ENCODE measurements at regions not wholly inside any gene's neighbourhood (a gene's known extent, or its start where the extent isn't known, plus 50 kb on each side); places are given as distances from the start of the nearest gene placed in this dataset.

GRCh38 chr3:31132132-31132769, 237.8 kb upstream of the GADL1 start:
- DNase-seq (ENCODE audit: extremely low spot score) = no peak
- no peaks in the 10 kb centered on the region for H3K36me3 ChIP-seq (ENCODE audit: insufficient read depth)
- no peak overlapping the region for H3K4me3 ChIP-seq (ENCODE audit: low read depth, low read length)
- H3K4me1 ChIP-seq (ENCODE audit: insufficient read depth) = no peaks in the 10 kb centered on the region
- WGBS = 75% methylated on average over 2 of the region's 2 CpGs
- no peak overlapping the region for H3K27ac ChIP-seq (ENCODE audit: low read depth)

- H3K4me3 ChIP-seq (ENCODE audit: low read depth, low read length) = no peak overlapping the region
- H3K36me3 ChIP-seq (ENCODE audit: insufficient read depth) = no peaks in the 10 kb centered on the region
- 96% methylated on average over 1 of the region's 1 CpG for WGBS
Observed at GRCh38 chr3:31133541-31133940, 239.1 kb upstream of the GADL1 start.

GRCh38 chr3:31135546-31135945, 241.1 kb upstream of the GADL1 start:
- 80% methylated on average over 3 of the region's 3 CpGs for WGBS
- H3K4me1 ChIP-seq (ENCODE audit: insufficient read depth) = no peaks in the 10 kb centered on the region
- no peak for DNase-seq (ENCODE audit: extremely low spot score)
- H3K4me3 ChIP-seq (ENCODE audit: low read depth, low read length) = no peak overlapping the region
- H3K36me3 ChIP-seq (ENCODE audit: insufficient read depth) = no peaks in the 10 kb centered on the region
- H3K27ac ChIP-seq (ENCODE audit: low read depth) = no peak overlapping the region

More at GRCh38 chr3:31133541-31133940, 239.1 kb upstream of the GADL1 start:
- no peak for DNase-seq (ENCODE audit: extremely low spot score)
- Histone ChIP-seq H3K4me1 (ENCODE audit: insufficient read depth) (no peaks in the 10 kb centered on the region), H3K27ac (ENCODE audit: low read depth) (no peak overlapping the region)

GRCh38 chr3:31137718-31138465, 243.4 kb upstream of the GADL1 start:
- no peaks in the 10 kb centered on the region for H3K36me3 ChIP-seq (ENCODE audit: insufficient read depth)
- no peak overlapping the region for H3K4me3 ChIP-seq (ENCODE audit: low read depth, low read length)
- 95% methylated on average over 4 of the region's 4 CpGs for WGBS
- H3K27ac ChIP-seq (ENCODE audit: low read depth) = no peak overlapping the region
- no peaks in the 10 kb centered on the region for H3K4me1 ChIP-seq (ENCODE audit: insufficient read depth)
- DNase-seq (ENCODE audit: extremely low spot score) = no peak

- Histone ChIP-seq H3K36me3 (ENCODE audit: insufficient read depth) (no peaks in the 10 kb centered on the region), H3K27ac (ENCODE audit: low read depth) (no peak overlapping the region), H3K4me3 (ENCODE audit: low read depth, low read length) (no peak overlapping the region), H3K4me1 (ENCODE audit: insufficient read depth) (no peaks in the 10 kb centered on the region)
- no peak for DNase-seq (ENCODE audit: extremely low spot score)
Observed at GRCh38 chr3:31140470-31140869, 246.0 kb upstream of the GADL1 start.

GRCh38 chr3:31142139-31142538, 247.7 kb upstream of the GADL1 start:
- Histone ChIP-seq H3K4me1 (ENCODE audit: insufficient read depth) (no peaks in the 10 kb centered on the region), H3K4me3 (ENCODE audit: low read depth, low read length) (no peak overlapping the region), H3K36me3 (ENCODE audit: insufficient read depth) (no peaks in the 10 kb centered on the region), H3K27ac (ENCODE audit: low read depth) (no peak overlapping the region)
- no peak for DNase-seq (ENCODE audit: extremely low spot score)

- 69% methylated on average over 3 of the region's 3 CpGs for WGBS
- no peak overlapping the region for H3K4me3 ChIP-seq (ENCODE audit: low read depth, low read length)
- no peaks in the 10 kb centered on the region for H3K36me3 ChIP-seq (ENCODE audit: insufficient read depth)
- no peaks in the 10 kb centered on the region for H3K4me1 ChIP-seq (ENCODE audit: insufficient read depth)
- no peak for DNase-seq (ENCODE audit: extremely low spot score)
- no peak overlapping the region for H3K27ac ChIP-seq (ENCODE audit: low read depth)
Observed at GRCh38 chr3:31142543-31142942, 248.1 kb upstream of the GADL1 start.

- Histone ChIP-seq H3K27ac (ENCODE audit: low read depth) (no peak overlapping the region), H3K36me3 (ENCODE audit: insufficient read depth) (no peaks in the 10 kb centered on the region), H3K4me1 (ENCODE audit: insufficient read depth) (no peaks in the 10 kb centered on the region), H3K4me3 (ENCODE audit: low read depth, low read length) (no peak overlapping the region)
- DNase-seq (ENCODE audit: extremely low spot score) = no peak
- 62% methylated on average over 1 of the region's 1 CpG for WGBS
Observed at GRCh38 chr3:31145062-31145461, 250.6 kb upstream of the GADL1 start.

GRCh38 chr3:31147550-31147949, 253.1 kb upstream of the GADL1 start:
- Histone ChIP-seq H3K4me3 (ENCODE audit: low read depth, low read length) (no peak overlapping the region), H3K27ac (ENCODE audit: low read depth) (no peak overlapping the region), H3K36me3 (ENCODE audit: insufficient read depth) (no peaks in the 10 kb centered on the region), H3K4me1 (ENCODE audit: insufficient read depth) (no peaks in the 10 kb centered on the region)
- no peak for DNase-seq (ENCODE audit: extremely low spot score)
- WGBS = 94% methylated on average over 2 of the region's 2 CpGs

GRCh38 chr3:31157047-31157694, 262.7 kb upstream of the GADL1 start:
- no peaks in the 10 kb centered on the region for H3K36me3 ChIP-seq (ENCODE audit: insufficient read depth)
- no peak overlapping the region for H3K4me3 ChIP-seq (ENCODE audit: low read depth, low read length)
- 88% methylated on average over 8 of the region's 8 CpGs for WGBS

GRCh38 chr3:31157893-31158620, 263.6 kb upstream of the GADL1 start:
- no peaks in the 10 kb centered on the region for H3K4me1 ChIP-seq (ENCODE audit: insufficient read depth)
- no peak for DNase-seq (ENCODE audit: extremely low spot score)
- no peak overlapping the region for H3K27ac ChIP-seq (ENCODE audit: low read depth)
- H3K4me3 ChIP-seq (ENCODE audit: low read depth, low read length) = no peak overlapping the region
- 88% methylated on average over 3 of the region's 3 CpGs for WGBS
- no peaks in the 10 kb centered on the region for H3K36me3 ChIP-seq (ENCODE audit: insufficient read depth)

More at GRCh38 chr3:31157047-31157694, 262.7 kb upstream of the GADL1 start:
- no peak for DNase-seq (ENCODE audit: extremely low spot score)
- Histone ChIP-seq H3K4me1 (ENCODE audit: insufficient read depth) (no peaks in the 10 kb centered on the region), H3K27ac (ENCODE audit: low read depth) (no peak overlapping the region)

GRCh38 chr3:31159331-31160039, 265.0 kb upstream of the GADL1 start:
- Histone ChIP-seq H3K4me1 (ENCODE audit: insufficient read depth) (no peaks in the 10 kb centered on the region), H3K4me3 (ENCODE audit: low read depth, low read length) (no peak overlapping the region), H3K36me3 (ENCODE audit: insufficient read depth) (no peaks in the 10 kb centered on the region), H3K27ac (ENCODE audit: low read depth) (no peak overlapping the region)
- WGBS = 93% methylated on average over 4 of the region's 4 CpGs
- no peak for DNase-seq (ENCODE audit: extremely low spot score)

- DNase-seq (ENCODE audit: extremely low spot score) = no peak
- no peak overlapping the region for H3K27ac ChIP-seq (ENCODE audit: low read depth)
- no peaks in the 10 kb centered on the region for H3K36me3 ChIP-seq (ENCODE audit: insufficient read depth)
- no peak overlapping the region for H3K4me3 ChIP-seq (ENCODE audit: low read depth, low read length)
- H3K4me1 ChIP-seq (ENCODE audit: insufficient read depth) = no peaks in the 10 kb centered on the region
Observed at GRCh38 chr3:31161889-31162288, 267.4 kb upstream of the GADL1 start.
